HL-60 (cell line): ENCODE measurements at regions not wholly inside any gene's neighbourhood (a gene's known extent, or its start where the extent isn't known, plus 50 kb on each side); places are given as distances from the start of the nearest gene placed in this dataset.

Source experiments
- DNase-seq, 2 experiments: peaks; one replicate each; pipeline ENCODE4 v3.0.0-alpha.2; 2010 to 2020; ENCODE audit warnings: low read depth in 1 of 2, low spot score in 1 of 2
- H3K27ac ChIP-seq: fragments of 250-450 bp; sonication (Bioruptor Pico); replicated peaks from 2 replicates; pipeline ENCODE4 v1.5.1; 2020; ENCODE audit warnings: mild to moderate bottlenecking, moderate library complexity
- H3K27me3 ChIP-seq: fragments of 250-450 bp; sonication (Bioruptor Pico); 2 replicates; pipeline ENCODE4 v1.5.1; 2021; ENCODE audit warnings: mild to moderate bottlenecking, moderate library complexity; ENCODE audit not compliant: insufficient read depth, poor library complexity, severe bottlenecking
- H3K4me3 ChIP-seq: replicated peaks from 2 replicates; pipeline ENCODE4 v1.5.1; 2011; ENCODE audit warnings: mild to moderate bottlenecking, control low read depth, low read length; ENCODE audit not compliant: insufficient read depth
- GABPA ChIP-seq: IDR thresholded peaks from 2 replicates; pipeline ENCODE4 v1.6.1; 2012; ENCODE audit warnings: low read depth
- POLR2AphosphoS5 ChIP-seq: IDR thresholded peaks from 2 replicates; pipeline ENCODE4 v1.6.1; 2012; ENCODE audit warnings: low read depth
- SPI1 ChIP-seq: IDR thresholded peaks from 2 replicates; pipeline ENCODE4 v1.6.1; 2012; ENCODE audit warnings: low read depth, mild to moderate bottlenecking, borderline replicate concordance
- TF ChIP-seq, protein P1 (sequence below): IDR thresholded peaks from 2 replicates; pipeline ENCODE4 v1.6.1; 2012; ENCODE audit warnings: low read depth; ENCODE audit not compliant: insufficient replicate concordance
- TF ChIP-seq, protein P2 (sequence below): IDR thresholded peaks from one replicate; pipeline ENCODE4 v1.5.1; 2011; ENCODE audit warnings: low read length, control low read depth, inconsistent platforms; ENCODE audit not compliant: insufficient read depth

DNA sequence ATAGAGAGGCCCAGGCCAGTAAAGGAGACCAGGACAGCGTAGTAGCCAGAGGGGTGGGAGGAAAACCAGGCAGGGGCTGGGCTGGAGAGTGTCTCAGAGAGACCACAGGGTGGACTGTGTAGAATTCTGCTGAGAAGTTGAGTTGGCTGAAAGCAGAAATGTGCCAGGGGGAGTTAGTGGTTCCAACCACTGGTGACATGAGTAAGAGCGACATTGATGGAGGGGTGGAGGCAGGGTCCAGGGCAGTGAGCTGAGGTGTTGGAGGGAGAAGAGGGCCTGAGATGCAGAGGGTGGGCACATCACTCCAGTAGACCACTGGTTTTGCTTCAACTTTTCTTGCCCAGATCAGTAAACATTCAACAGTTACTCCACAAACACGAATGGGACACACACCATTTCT, 106.5 kb downstream of the ASB7 start:
- H3K27me3 ChIP-seq = no peaks in the 10 kb centered on the region
- DNase-seq = no peak
- no peak overlapping the region for H3K27ac ChIP-seq
- TF ChIP-seq POLR2AphosphoS5 (no peak), GABPA (no peak)
- TF ChIP-seq, protein P1, sequence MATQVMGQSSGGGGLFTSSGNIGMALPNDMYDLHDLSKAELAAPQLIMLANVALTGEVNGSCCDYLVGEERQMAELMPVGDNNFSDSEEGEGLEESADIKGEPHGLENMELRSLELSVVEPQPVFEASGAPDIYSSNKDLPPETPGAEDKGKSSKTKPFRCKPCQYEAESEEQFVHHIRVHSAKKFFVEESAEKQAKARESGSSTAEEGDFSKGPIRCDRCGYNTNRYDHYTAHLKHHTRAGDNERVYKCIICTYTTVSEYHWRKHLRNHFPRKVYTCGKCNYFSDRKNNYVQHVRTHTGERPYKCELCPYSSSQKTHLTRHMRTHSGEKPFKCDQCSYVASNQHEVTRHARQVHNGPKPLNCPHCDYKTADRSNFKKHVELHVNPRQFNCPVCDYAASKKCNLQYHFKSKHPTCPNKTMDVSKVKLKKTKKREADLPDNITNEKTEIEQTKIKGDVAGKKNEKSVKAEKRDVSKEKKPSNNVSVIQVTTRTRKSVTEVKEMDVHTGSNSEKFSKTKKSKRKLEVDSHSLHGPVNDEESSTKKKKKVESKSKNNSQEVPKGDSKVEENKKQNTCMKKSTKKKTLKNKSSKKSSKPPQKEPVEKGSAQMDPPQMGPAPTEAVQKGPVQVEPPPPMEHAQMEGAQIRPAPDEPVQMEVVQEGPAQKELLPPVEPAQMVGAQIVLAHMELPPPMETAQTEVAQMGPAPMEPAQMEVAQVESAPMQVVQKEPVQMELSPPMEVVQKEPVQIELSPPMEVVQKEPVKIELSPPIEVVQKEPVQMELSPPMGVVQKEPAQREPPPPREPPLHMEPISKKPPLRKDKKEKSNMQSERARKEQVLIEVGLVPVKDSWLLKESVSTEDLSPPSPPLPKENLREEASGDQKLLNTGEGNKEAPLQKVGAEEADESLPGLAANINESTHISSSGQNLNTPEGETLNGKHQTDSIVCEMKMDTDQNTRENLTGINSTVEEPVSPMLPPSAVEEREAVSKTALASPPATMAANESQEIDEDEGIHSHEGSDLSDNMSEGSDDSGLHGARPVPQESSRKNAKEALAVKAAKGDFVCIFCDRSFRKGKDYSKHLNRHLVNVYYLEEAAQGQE = no peak
- H3K4me3 ChIP-seq = no peak overlapping the region

DNA sequence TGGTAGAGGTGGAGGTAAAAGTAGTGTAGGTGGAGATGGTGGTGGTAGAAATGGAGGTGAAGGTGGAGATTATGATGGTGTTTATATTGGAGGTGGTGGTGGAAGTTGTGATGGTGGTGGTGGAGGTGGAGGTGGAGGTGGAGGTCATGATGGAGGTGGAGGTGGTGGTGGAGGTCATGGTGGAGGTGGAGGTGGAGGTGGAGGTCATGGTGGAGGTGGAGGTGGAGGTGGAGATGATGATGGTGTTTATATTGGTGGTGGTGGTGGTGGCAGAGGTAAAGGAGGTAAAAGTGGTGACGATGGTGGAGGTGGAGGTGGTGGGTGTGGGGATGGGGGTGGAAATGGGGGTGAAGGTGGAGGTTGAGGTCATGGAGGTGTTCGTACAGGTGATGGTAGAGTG, 107.8 kb downstream of the ASB7 start:
- no peak for TF ChIP-seq SPI1
- TF ChIP-seq, protein P2, sequence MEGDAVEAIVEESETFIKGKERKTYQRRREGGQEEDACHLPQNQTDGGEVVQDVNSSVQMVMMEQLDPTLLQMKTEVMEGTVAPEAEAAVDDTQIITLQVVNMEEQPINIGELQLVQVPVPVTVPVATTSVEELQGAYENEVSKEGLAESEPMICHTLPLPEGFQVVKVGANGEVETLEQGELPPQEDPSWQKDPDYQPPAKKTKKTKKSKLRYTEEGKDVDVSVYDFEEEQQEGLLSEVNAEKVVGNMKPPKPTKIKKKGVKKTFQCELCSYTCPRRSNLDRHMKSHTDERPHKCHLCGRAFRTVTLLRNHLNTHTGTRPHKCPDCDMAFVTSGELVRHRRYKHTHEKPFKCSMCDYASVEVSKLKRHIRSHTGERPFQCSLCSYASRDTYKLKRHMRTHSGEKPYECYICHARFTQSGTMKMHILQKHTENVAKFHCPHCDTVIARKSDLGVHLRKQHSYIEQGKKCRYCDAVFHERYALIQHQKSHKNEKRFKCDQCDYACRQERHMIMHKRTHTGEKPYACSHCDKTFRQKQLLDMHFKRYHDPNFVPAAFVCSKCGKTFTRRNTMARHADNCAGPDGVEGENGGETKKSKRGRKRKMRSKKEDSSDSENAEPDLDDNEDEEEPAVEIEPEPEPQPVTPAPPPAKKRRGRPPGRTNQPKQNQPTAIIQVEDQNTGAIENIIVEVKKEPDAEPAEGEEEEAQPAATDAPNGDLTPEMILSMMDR = no peak
- TF ChIP-seq POLR2AphosphoS5 = no peak
- no peak for TF ChIP-seq GABPA
- TF ChIP-seq, protein P1 = no peak

DNA sequence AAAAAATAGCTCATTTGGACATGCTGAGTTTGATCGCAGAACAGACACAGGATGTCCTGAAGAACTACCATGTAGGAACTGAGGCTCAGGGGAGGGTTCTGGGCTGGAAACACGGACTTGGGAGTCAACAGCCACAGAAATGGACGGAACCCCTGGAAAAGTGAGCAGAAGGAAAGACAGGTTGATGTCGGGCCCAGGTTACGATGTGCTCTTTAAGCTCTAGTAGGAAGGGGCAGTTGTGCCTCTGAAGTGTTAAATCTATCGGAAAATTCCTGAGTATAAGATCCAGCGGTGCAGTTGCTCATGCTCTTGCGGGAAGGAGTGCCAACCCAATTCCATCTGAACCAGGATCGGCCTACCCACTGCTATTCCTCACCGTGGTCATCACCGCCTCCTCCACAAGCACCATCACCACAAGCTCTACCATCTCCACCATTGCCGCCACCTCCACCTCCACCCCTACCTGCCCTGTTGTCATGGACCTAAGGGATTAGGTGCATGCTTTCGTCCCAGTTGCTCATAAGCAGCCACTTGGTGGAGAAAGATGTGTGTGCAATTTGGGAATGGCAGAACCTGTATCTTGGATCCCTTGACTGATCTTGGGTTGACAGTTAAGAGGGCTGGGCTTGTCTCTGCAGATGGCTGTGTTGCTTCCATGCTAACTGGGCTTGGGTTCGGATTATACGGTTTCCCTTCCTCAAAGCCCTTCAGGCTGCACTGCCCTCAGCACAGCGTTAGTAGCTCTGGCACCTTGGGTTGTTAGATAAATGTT, 108.5 kb downstream of the ASB7 start:
- TF ChIP-seq GABPA = no peak
- Histone ChIP-seq H3K27me3 (no peaks in the 10 kb centered on the region), H3K4me3 (no peak overlapping the region), H3K27ac (no peak overlapping the region)
- DNase-seq = no peak

More for the DNA sequence above, 107.8 kb downstream of the ASB7 start:
- DNase-seq = no peak
- Histone ChIP-seq H3K4me3 (no peak overlapping the region), H3K27ac (no peak overlapping the region), H3K27me3 (no peaks in the 10 kb centered on the region)

DNA sequence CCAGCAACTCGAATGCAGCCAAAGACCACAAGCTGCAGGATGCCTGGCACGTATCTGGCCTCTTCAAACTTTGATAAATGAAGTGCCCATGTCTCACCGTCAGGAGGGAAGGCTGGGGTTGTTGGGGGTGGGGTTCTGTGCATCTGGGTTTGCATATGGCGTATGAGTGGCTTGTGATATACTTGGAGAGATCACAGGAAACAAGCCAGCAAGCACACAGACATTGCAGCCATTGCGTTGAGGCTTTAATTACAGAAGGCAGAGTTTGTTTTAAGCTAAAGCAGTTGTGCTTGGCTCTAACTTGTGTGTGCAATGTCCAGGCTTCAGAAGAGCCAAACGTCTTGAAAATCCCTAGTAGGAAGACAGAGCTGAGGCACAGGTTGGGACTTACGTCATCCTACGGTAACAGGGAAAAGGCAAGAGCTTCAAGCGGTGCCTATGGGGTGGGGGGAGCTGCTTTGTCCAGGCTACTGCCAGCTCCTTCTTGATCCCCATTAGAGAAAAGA, 109.2 kb downstream of the ASB7 start:
- no peak for DNase-seq
- TF ChIP-seq POLR2AphosphoS5 (no peak), GABPA (no peak), SPI1 (no peak)
- TF ChIP-seq, protein P2 = no peak
- TF ChIP-seq, protein P1 = no peak
- no peaks in the 10 kb centered on the region for H3K27me3 ChIP-seq
- no peak overlapping the region for H3K27ac ChIP-seq
- no peak overlapping the region for H3K4me3 ChIP-seq
